H1 (cell line): ENCODE measurements at regions not wholly inside any gene's neighbourhood (a gene's known extent, or its start where the extent isn't known, plus 50 kb on each side); places are given as distances from the start of the nearest gene placed in this dataset.

Source experiments
- CTCF ChIA-PET: fragments of 300-600 bp; sonication (Branson Sonifier 250); formaldehyde crosslinking; loops from one replicate; lab custom pipeline; 2021; ENCODE audit not compliant: partially characterized antibody; lab: Charles Lee
- POLR2A ChIA-PET: fragments of 300-600 bp; sonication (Branson Sonifier 250); formaldehyde crosslinking; loops from one replicate; lab custom pipeline; 2021; ENCODE audit warnings: inconsistent platforms; ENCODE audit not compliant: partially characterized antibody; lab: Charles Lee
- DNase-seq, 2 experiments: peaks; one replicate each; pipeline versions ENCODE4 v3.0.0 to v3.0.0-alpha.2; 2010 to 2022; ENCODE audit warnings: low spot score in 2 of 2, low read depth in 1 of 2, mixed read lengths in 1 of 2
- FAIRE-seq: peaks from 2 replicates; lab custom pipeline; 2011; peaks lifted over from hg19 to GRCh38; lab: Jason Lieb, UNC
- H2AFZ ChIP-seq: 2 replicates; pipeline ENCODE4 v1.8.1; 2012; ENCODE audit warnings: low read length, inconsistent platforms
- H2AK5ac ChIP-seq: 2 replicates; pipeline ENCODE4 v1.6.1; 2013; ENCODE audit warnings: low read depth, low read length
- H2BK120ac ChIP-seq: replicated peaks from 2 replicates; pipeline ENCODE3; 2013; ENCODE audit warnings: low read depth, low read length, inconsistent platforms
- H2BK12ac ChIP-seq: 2 replicates; pipeline ENCODE4 v1.6.1; 2013; ENCODE audit warnings: low read depth, low read length
- H2BK15ac ChIP-seq: 2 replicates; pipeline ENCODE4 v1.6.1; 2013; ENCODE audit warnings: low read length
- H2BK20ac ChIP-seq: 2 replicates; pipeline ENCODE4 v1.6.1; 2013; ENCODE audit warnings: low read length
- H2BK5ac ChIP-seq: 2 replicates; pipeline ENCODE4 v1.6.1; 2013; ENCODE audit warnings: low read depth, low read length
- H3K14ac ChIP-seq: 2 replicates; pipeline ENCODE4 v1.6.1; 2013; ENCODE audit warnings: inconsistent platforms; ENCODE audit not compliant: insufficient read length
- H3K18ac ChIP-seq: 2 replicates; pipeline ENCODE4 v1.6.1; 2013; ENCODE audit warnings: low read length; ENCODE audit errors: extremely low read depth
- H3K23ac ChIP-seq: 2 replicates; pipeline ENCODE4 v1.6.1; 2013; ENCODE audit warnings: inconsistent platforms; ENCODE audit not compliant: insufficient read length
- H3K23me2 ChIP-seq: 2 replicates; pipeline ENCODE4 v1.6.1; 2013; ENCODE audit warnings: low read depth, low read length
- H3K27ac ChIP-seq: 2 replicates; pipeline ENCODE4 v1.6.1; 2011; ENCODE audit warnings: low read depth, low read length, inconsistent platforms
- H3K27me3 ChIP-seq, 4 experiments: replicated peaks in 1 of 4; 1 replicate in 1 of 4; 2 replicates in 3 of 4; pipeline versions ENCODE4 v1.6.1 to v1.8.1; 2011 to 2013; ENCODE audit warnings: low read length in 3 of 4, mild to moderate bottlenecking in 3 of 4, inconsistent platforms in 2 of 4, mixed read lengths in 2 of 4, moderate library complexity in 1 of 4; ENCODE audit not compliant: control insufficient read depth in 3 of 4, insufficient read depth in 3 of 4; ENCODE audit errors: extremely low read depth in 1 of 4
- H3K36me3 ChIP-seq, 4 experiments: 2 replicates each; pipeline versions ENCODE4 v1.6.1 to v1.8.1; 2011 to 2013; ENCODE audit warnings: mild to moderate bottlenecking in 4 of 4, low read length in 3 of 4, moderate library complexity in 2 of 4, control low read depth in 1 of 4, inconsistent platforms in 1 of 4; ENCODE audit not compliant: insufficient read depth in 4 of 4, control insufficient read depth in 2 of 4
- H3K4ac ChIP-seq: replicated peaks from 2 replicates; pipeline ENCODE3; 2013; ENCODE audit warnings: low read length, low read depth, mixed read lengths, inconsistent platforms; ENCODE audit not compliant: insufficient read length
- H3K4me1 ChIP-seq, 4 experiments: replicated peaks in 1 of 4; 1 replicate in 1 of 4; 2 replicates in 3 of 4; pipeline versions ENCODE4 v1.6.1 to v1.8.1; 2011 to 2013; ENCODE audit warnings: low read length in 3 of 4, inconsistent platforms in 2 of 4, mixed read lengths in 1 of 4; ENCODE audit not compliant: insufficient read depth in 4 of 4, control insufficient read depth in 3 of 4
- H3K4me2 ChIP-seq, 2 experiments: 2 replicates each; pipeline versions ENCODE4 v1.6.1 to v1.8.1; 2011 to 2013; ENCODE audit warnings: low read depth in 2 of 2, low read length in 2 of 2, control low read depth in 1 of 2, inconsistent platforms in 1 of 2, mild to moderate bottlenecking in 1 of 2; ENCODE audit not compliant: insufficient read depth in 1 of 2
- H3K4me3 ChIP-seq, 4 experiments: fragments of 200-600, 300-600 bp in 1 of 4; sonication (generic), shearing (Covaris generic), sonication (Bioruptor Twin) in 1 of 4; 2 replicates each; pipeline versions ENCODE4 v1.5.1 to v1.8.1; 2011 to 2016; ENCODE audit warnings: low read length in 4 of 4, low read depth in 3 of 4, control low read depth in 2 of 4, inconsistent platforms in 2 of 4, mild to moderate bottlenecking in 2 of 4, mixed read lengths in 1 of 4, moderate library complexity in 1 of 4; ENCODE audit not compliant: insufficient read depth in 2 of 4; ENCODE audit errors: extremely low read depth in 1 of 4
- H3K56ac ChIP-seq: replicated peaks from 2 replicates; pipeline ENCODE3; 2013; ENCODE audit warnings: low read depth, mild to moderate bottlenecking, mixed read lengths, low read length, inconsistent platforms; ENCODE audit not compliant: insufficient read length
- H3K79me1 ChIP-seq: 2 replicates; pipeline ENCODE4 v1.6.1; 2013; ENCODE audit warnings: low read depth, low read length, control low read depth
- H3K79me2 ChIP-seq, 2 experiments: 2 replicates each; pipeline versions ENCODE4 v1.6.1 to v1.8.1; 2012 to 2013; ENCODE audit warnings: low read length in 2 of 2, mild to moderate bottlenecking in 2 of 2, inconsistent platforms in 1 of 2; ENCODE audit not compliant: insufficient read depth in 2 of 2, control insufficient read depth in 1 of 2
- H3K9ac ChIP-seq, 4 experiments: replicated peaks in 1 of 4; 1 replicate in 1 of 4; 2 replicates in 3 of 4; pipeline versions ENCODE4 v1.6.1 to v1.8.1; 2011 to 2013; ENCODE audit warnings: low read depth in 3 of 4, low read length in 3 of 4, control low read depth in 2 of 4, mild to moderate bottlenecking in 2 of 4, moderate library complexity in 2 of 4, inconsistent platforms in 1 of 4; ENCODE audit errors: extremely low read depth in 1 of 4
- H3K9me3 ChIP-seq, 2 experiments: 2 replicates each; pipeline versions ENCODE4 v1.6.1 to v1.8.1; 2012 to 2013; ENCODE audit warnings: mild to moderate bottlenecking in 2 of 2, moderate library complexity in 2 of 2, control low read depth in 1 of 2, inconsistent platforms in 1 of 2, low read depth in 1 of 2, low read length in 1 of 2, mixed read lengths in 1 of 2; ENCODE audit not compliant: insufficient read depth in 2 of 2
- H4K20me1 ChIP-seq, 2 experiments: replicated peaks in 1 of 2; 2 replicates each; pipeline versions ENCODE3 to v1.8.1; 2011 to 2013; ENCODE audit warnings: inconsistent platforms in 2 of 2, low read length in 2 of 2, mild to moderate bottlenecking in 1 of 2; ENCODE audit not compliant: insufficient read depth in 2 of 2, control insufficient read depth in 1 of 2
- H4K5ac ChIP-seq: 2 replicates; pipeline ENCODE4 v1.6.1; 2013; ENCODE audit warnings: low read length, low read depth, mixed read lengths, inconsistent platforms; ENCODE audit not compliant: insufficient read length
- H4K8ac ChIP-seq: 2 replicates; pipeline ENCODE4 v1.8.0; 2013; ENCODE audit warnings: mild to moderate bottlenecking, moderate library complexity, low read length, inconsistent platforms; ENCODE audit not compliant: insufficient read depth; ENCODE audit errors: extremely low read depth
- H4K91ac ChIP-seq: replicated peaks from 2 replicates; pipeline ENCODE3; 2013; ENCODE audit warnings: low read length, mixed read lengths, inconsistent platforms; ENCODE audit not compliant: insufficient read length
- EZH2 ChIP-seq: fragments of 200-600 bp; sonication (generic); IDR thresholded peaks from 2 replicates; pipeline ENCODE4 v1.7.1; 2012; ENCODE audit warnings: low read depth, mild to moderate bottlenecking, moderate library complexity, low read length, inconsistent platforms; ENCODE audit not compliant: severe bottlenecking
- GTF2F1 ChIP-seq: IDR thresholded peaks from 2 replicates; pipeline ENCODE4 v1.6.1; 2012; ENCODE audit warnings: low read depth, low read length, improper control_type of control experiment, borderline replicate concordance
- KDM1A ChIP-seq: fragments of 200-600, 300-600 bp; sonication (generic); IDR thresholded peaks from 2 replicates; pipeline ENCODE4 v1.7.1; 2016; ENCODE audit warnings: mild to moderate bottlenecking, low read length, borderline replicate concordance
- KDM4A ChIP-seq: IDR thresholded peaks from one replicate; pipeline ENCODE4 v1.7.1; 2012; ENCODE audit warnings: low read depth, mild to moderate bottlenecking, moderate library complexity, low read length, inconsistent platforms; ENCODE audit not compliant: severe bottlenecking
- KDM5A ChIP-seq: fragments of 200-600 bp; IDR thresholded peaks from 2 replicates; pipeline ENCODE4 v1.7.1; 2012; ENCODE audit warnings: mild to moderate bottlenecking, low read length, inconsistent platforms, mixed read lengths
- PHF8 ChIP-seq: fragments of 200-600 bp; sonication (generic); conservative IDR thresholded peaks from 2 replicates; pipeline ENCODE4 v1.7.1; 2012; ENCODE audit warnings: low read depth, mild to moderate bottlenecking, inconsistent platforms, low read length, moderate library complexity
- RFX5 ChIP-seq: IDR thresholded peaks from 2 replicates; pipeline ENCODE4 v1.6.1; 2011; ENCODE audit warnings: low read depth, low read length, improper control_type of control experiment, borderline replicate concordance
- SP1 ChIP-seq: IDR thresholded peaks from 2 replicates; pipeline ENCODE4 v1.6.1; 2011; ENCODE audit warnings: low read depth, low read length
- TBP ChIP-seq: IDR thresholded peaks from 2 replicates; pipeline ENCODE4 v1.6.1; 2011; ENCODE audit warnings: low read depth, low read length, improper control_type of control experiment
- TEAD4 ChIP-seq: IDR thresholded peaks from 2 replicates; pipeline ENCODE4 v1.6.1; 2012; ENCODE audit warnings: low read depth, low read length, inconsistent platforms, mixed read lengths
- WGBS, 2 experiments: shearing (Covaris generic) in 1 of 2; methylation state at CpG; one replicate each; pipeline versions ENCODE4 v1.1.6 to v1.1.7; 2013 to 2015; ENCODE audit warnings: low lambda C conversion rate in 2 of 2, mixed read lengths in 2 of 2, inconsistent platforms in 1 of 2, low coverage in 1 of 2, missing lambda C conversion rate in 1 of 2; ENCODE audit not compliant: insufficient replicate concordance in 2 of 2, insufficient coverage in 1 of 2, insufficient read length in 1 of 2; ENCODE audit errors: extremely low coverage in 1 of 2, missing lambda C conversion rate in 1 of 2; 5-methylcytosine and 5-hydroxymethylcytosine counted together

GRCh38 chr12:78340406-78340805, 509.7 kb downstream of the NAV3 start:
- POLR2A ChIA-PET: no interaction called here
- Histone ChIP-seq H3K27me3 (no peaks in the 10 kb centered on the region), H2AK5ac (no peak overlapping the region), H3K4me1 (no peaks in the 10 kb centered on the region), H2BK120ac (no peak overlapping the region), H3K18ac (no peak overlapping the region), H3K79me1 (no peaks in the 10 kb centered on the region), H3K9me3 (no peaks in the 10 kb centered on the region), H4K20me1 (no peaks in the 10 kb centered on the region), H2BK15ac (no peak overlapping the region), H3K4ac (no peak overlapping the region), H3K23me2 (no peaks in the 10 kb centered on the region), H2BK12ac (no peak overlapping the region), H3K4me2 (no peak overlapping the region), H2AFZ (no peak overlapping the region), H3K27ac (no peak overlapping the region), H3K36me3 (no peaks in the 10 kb centered on the region), H3K4me3 (no peak overlapping the region), H2BK20ac (no peak overlapping the region), H2BK5ac (no peak overlapping the region), H4K5ac (no peak overlapping the region), H4K8ac (no peak overlapping the region), H3K14ac (no peak overlapping the region), H3K9ac (no peak overlapping the region), H3K56ac (no peak overlapping the region), H3K23ac (no peak overlapping the region), H3K79me2 (no peaks in the 10 kb centered on the region), H4K91ac (no peak overlapping the region)
- CTCF ChIA-PET: interaction anchor here (1.0 to 1.8 kb wide), 2 partner anchors 16 to 110 kb away, joined by 3 to 4 read pairs; no protein-coding TSS in a partner anchor
- FAIRE-seq (no peak), DNase-seq (no peak)
- no peak for TF ChIP-seq SP1
- TF ChIP-seq RFX5: no peak
- TF ChIP-seq GTF2F1: no peak
- no peak for TF ChIP-seq TEAD4
- TF ChIP-seq KDM4A: no peak
- TF ChIP-seq EZH2: no peak
- no peak for TF ChIP-seq TBP
- TF ChIP-seq KDM1A: no peak
- TF ChIP-seq KDM5A: no peak
- no peak for TF ChIP-seq PHF8
- WGBS, 2 experiments: 91% methylated on average over 4 of the region's 4 CpGs; no CpG with 5 or more reads in 1 of the 2 experiments
